T-cell (primary cell): ENCODE measurements at regions not wholly inside any gene's neighbourhood (a gene's known extent, or its start where the extent isn't known, plus 50 kb on each side); places are given as distances from the start of the nearest gene placed in this dataset.

Experiments used
- ATAC-seq, 4 experiments: fragments of 200-7000 bp in 3 of 4; fragments of 150-1000 bp in 1 of 4; cut with Tn5 transposase; replicated peaks in 1 of 4; 1 replicate in 3 of 4; 2 replicates in 1 of 4; pipeline ENCODE4 v1.10.0; 2021; ENCODE audit warnings: moderate library complexity in 3 of 4, mild to moderate bottlenecking in 2 of 4, moderate number of reproducible peaks in 1 of 4
- CTCF ChIA-PET, 2 donors: fragments of 300-600 bp; sonication (Branson Sonifier 250); formaldehyde crosslinking; loops; one replicate each; lab custom pipeline; 2022; ENCODE audit warnings: antibody characterized with exemption in 2 of 2; lab: Charles Lee
- POLR2A ChIA-PET, 2 donors: fragments of 300-600 bp; sonication (Branson Sonifier 250); formaldehyde crosslinking; loops; one replicate each; lab custom pipeline; 2022; ENCODE audit warnings: antibody characterized with exemption in 2 of 2; lab: Charles Lee
- DNase-seq, 35 experiments: peaks; one replicate each; pipeline versions ENCODE4 v3.0.0 to v3.0.0-alpha.2; 2013 to 2023
- H3K27ac ChIP-seq: one replicate; pipeline ENCODE4 v1.5.1; 2013; ENCODE audit warnings: low read length
- H3K27me3 ChIP-seq, 2 experiments: replicated peaks in 1 of 2; 1 replicate in 1 of 2; 2 replicates in 1 of 2; pipeline versions ENCODE4 v1.6.1 to v1.7.0; 2013; ENCODE audit warnings: low read length in 1 of 2, mixed read lengths in 1 of 2; ENCODE audit not compliant: control insufficient read depth in 2 of 2, insufficient read depth in 2 of 2; ENCODE audit errors: extremely low read depth in 1 of 2
- H3K36me3 ChIP-seq, 2 donors: 1 replicate in 1 of 2; 2 replicates in 1 of 2; pipeline versions ENCODE4 v1.6.1 to v1.7.0; 2013; ENCODE audit warnings: low read length in 1 of 2; ENCODE audit not compliant: control insufficient read depth in 2 of 2, insufficient read depth in 1 of 2; ENCODE audit errors: extremely low read depth in 1 of 2
- H3K4me1 ChIP-seq, 2 experiments: 1 replicate in 1 of 2; 2 replicates in 1 of 2; pipeline versions ENCODE4 v1.6.1 to v1.7.0; 2013; ENCODE audit warnings: low read length in 2 of 2, mixed read lengths in 1 of 2; ENCODE audit not compliant: insufficient read depth in 2 of 2, control insufficient read depth in 1 of 2; ENCODE audit errors: extremely low read depth in 1 of 2
- H3K4me3 ChIP-seq, 2 donors: 1 replicate in 1 of 2; 2 replicates in 1 of 2; pipeline versions ENCODE4 v1.5.1 to v1.7.0; 2013; ENCODE audit warnings: mild to moderate bottlenecking in 2 of 2, low read length in 1 of 2, moderate library complexity in 1 of 2; ENCODE audit not compliant: control insufficient read depth in 1 of 2; ENCODE audit errors: extremely low read depth in 1 of 2
- H3K9me3 ChIP-seq: 2 replicates; pipeline ENCODE4 v1.7.0; 2013
- H3K27ac Mint-ChIP-seq, 2 donors: one replicate each; pipeline ENCODE4 v1.8.0; 2020 to 2021; ENCODE audit warnings: mild to moderate bottlenecking in 2 of 2, mixed read lengths in 2 of 2
- H3K27me3 Mint-ChIP-seq, 2 donors: one replicate each; pipeline ENCODE4 v1.8.0; 2021 to 2022; ENCODE audit warnings: mixed read lengths in 2 of 2
- H3K36me3 Mint-ChIP-seq: one replicate; pipeline ENCODE4 v1.8.0; 2021; ENCODE audit warnings: mixed read lengths
- H3K4me1 Mint-ChIP-seq, 3 donors: one replicate each; pipeline ENCODE4 v1.8.0; 2020 to 2022; ENCODE audit warnings: mixed read lengths in 3 of 3, mild to moderate bottlenecking in 1 of 3
- H3K4me3 Mint-ChIP-seq, 3 donors: one replicate each; pipeline ENCODE4 v1.8.0; 2020 to 2022; ENCODE audit warnings: mild to moderate bottlenecking in 3 of 3, mixed read lengths in 3 of 3, moderate library complexity in 3 of 3
- H3K9me3 Mint-ChIP-seq, 3 donors: one replicate each; pipeline ENCODE4 v1.8.0; 2020 to 2022; ENCODE audit warnings: mixed read lengths in 3 of 3
- WGBS: methylation state at CpG from one replicate; pipeline ENCODE4 v1.1.5; 2013; ENCODE audit warnings: missing lambda C conversion rate; ENCODE audit not compliant: insufficient coverage; 5-methylcytosine and 5-hydroxymethylcytosine counted together

- POLR2A ChIA-PET = no interaction called here
- Histone ChIP-seq H3K4me3 (no peak overlapping the region), H3K4me1 (no peaks in the 10 kb centered on the region), H3K27me3 (no peaks in the 10 kb centered on the region), H3K27ac (no peak overlapping the region), H3K9me3 (no peaks in the 10 kb centered on the region), H3K36me3 (no peaks in the 10 kb centered on the region)
- H3K36me3 Mint-ChIP-seq = no peaks in the 10 kb centered on the region
- no peak for DNase-seq
- H3K4me3 Mint-ChIP-seq = no peak overlapping the region
- no peaks in the 10 kb centered on the region for H3K4me1 Mint-ChIP-seq
- peaks cover 17 to 21% (median 19%) of the 10 kb centered on the region in 3 donors for H3K9me3 Mint-ChIP-seq
- CTCF ChIA-PET = no interaction called here
- no peaks in the 10 kb centered on the region for H3K27me3 Mint-ChIP-seq
- no peak overlapping the region for H3K27ac Mint-ChIP-seq
- ATAC-seq = no peak
- WGBS = 38% methylated on average over 1 of the region's 4 CpGs
Observed at GRCh38 chr2:19158896-19159295, 199.5 kb downstream of the OSR1 start.

DNA sequence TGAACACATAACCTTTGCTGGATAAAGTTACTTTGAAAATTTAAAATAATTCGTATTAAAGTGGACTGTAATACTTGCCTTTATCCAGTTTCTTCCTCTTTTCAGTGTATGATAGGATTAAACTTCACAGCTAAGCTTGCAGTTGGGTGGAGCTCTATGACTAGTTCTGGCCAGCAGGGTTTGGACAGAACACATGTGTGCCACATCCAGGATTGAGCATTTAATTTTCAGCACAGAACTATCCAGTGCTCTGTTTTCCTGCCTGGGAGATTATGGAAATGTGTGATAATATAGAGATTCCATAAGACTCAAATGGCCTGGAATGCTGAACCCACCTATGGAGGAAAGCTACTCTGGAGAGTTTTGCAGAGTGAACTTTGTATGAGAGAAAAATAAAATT, 200.2 kb downstream of the OSR1 start:
- CTCF ChIA-PET = no interaction called here
- H3K4me1 Mint-ChIP-seq = no peaks in the 10 kb centered on the region
- H3K27me3 Mint-ChIP-seq = no peaks in the 10 kb centered on the region
- POLR2A ChIA-PET = no interaction called here
- no peaks in the 10 kb centered on the region for H3K4me1 ChIP-seq
- WGBS = no CpG with 5 or more reads among the region's 1 CpG
- no peaks in the 10 kb centered on the region for H3K36me3 Mint-ChIP-seq
- H3K4me3 ChIP-seq = no peak overlapping the region
- no peak overlapping the region for H3K27ac ChIP-seq
- DNase-seq = no peak
- no peaks in the 10 kb centered on the region for H3K36me3 ChIP-seq
- no peaks in the 10 kb centered on the region for H3K27me3 ChIP-seq
- no peaks in the 10 kb centered on the region for H3K9me3 ChIP-seq
- H3K9me3 Mint-ChIP-seq = peaks cover 17 to 21% (median 19%) of the 10 kb centered on the region in 3 donors
- H3K27ac Mint-ChIP-seq = no peak overlapping the region
- H3K4me3 Mint-ChIP-seq = no peak overlapping the region
- no peak for ATAC-seq

DNA sequence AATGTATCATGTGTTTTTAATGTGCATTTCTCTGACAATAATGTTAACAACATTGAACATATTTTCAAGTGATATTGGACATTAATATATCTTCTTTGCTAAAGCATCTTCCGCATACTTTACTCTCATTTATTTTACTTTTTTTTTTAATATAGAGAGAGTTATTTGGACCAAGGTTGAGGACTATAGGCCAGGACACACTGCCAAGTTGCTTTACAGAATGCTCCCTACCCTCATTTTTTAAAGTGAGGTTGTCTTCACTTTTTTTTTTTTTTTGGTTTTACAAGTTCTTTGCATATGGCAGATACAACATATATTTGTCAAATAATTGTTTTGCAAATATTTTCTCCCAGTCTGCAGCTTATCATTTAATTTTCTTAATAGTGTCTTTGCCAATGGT, 201.8 kb downstream of the OSR1 start:
- no peaks in the 10 kb centered on the region for H3K9me3 ChIP-seq
- no peak overlapping the region for H3K27ac Mint-ChIP-seq
- POLR2A ChIA-PET = interaction anchor here in 1 of 2 donors (0.7 kb wide), 1 partner anchor 14 kb away, joined by 3 read pairs; no protein-coding TSS in a partner anchor
- no peak overlapping the region for H3K4me3 Mint-ChIP-seq
- DNase-seq = no peak
- H3K36me3 ChIP-seq = no peaks in the 10 kb centered on the region
- no CpG with 5 or more reads among the region's 1 CpG for WGBS
- H3K4me3 ChIP-seq = no peak overlapping the region
- ATAC-seq = no peak
- no peaks in the 10 kb centered on the region for H3K36me3 Mint-ChIP-seq
- H3K4me1 Mint-ChIP-seq = no peaks in the 10 kb centered on the region
- H3K27me3 Mint-ChIP-seq = no peaks in the 10 kb centered on the region
- CTCF ChIA-PET = no interaction called here
- no peaks in the 10 kb centered on the region for H3K4me1 ChIP-seq
- no peaks in the 10 kb centered on the region for H3K27me3 ChIP-seq
- peaks cover 24 to 29% (median 29%) of the 10 kb centered on the region in 3 donors for H3K9me3 Mint-ChIP-seq
- H3K27ac ChIP-seq = no peak overlapping the region

GRCh38 chr2:19150726-19151125, 207.7 kb downstream of the OSR1 start:
- H3K36me3 ChIP-seq = no peaks in the 10 kb centered on the region
- no peak overlapping the region for H3K27ac ChIP-seq
- ChIA-PET CTCF (no interaction called here), POLR2A (no interaction called here)
- no peaks in the 10 kb centered on the region for H3K27me3 ChIP-seq
- peaks cover 22 to 38% (median 35%) of the 10 kb centered on the region in 3 donors for H3K9me3 Mint-ChIP-seq
- no CpG with 5 or more reads among the region's 2 CpGs for WGBS
- no peaks in the 10 kb centered on the region for H3K36me3 Mint-ChIP-seq
- ATAC-seq (no peak), DNase-seq (no peak)
- no peaks in the 10 kb centered on the region for H3K4me1 ChIP-seq
- no peak overlapping the region for H3K4me3 Mint-ChIP-seq
- H3K9me3 ChIP-seq = no peaks in the 10 kb centered on the region
- H3K4me1 Mint-ChIP-seq = no peaks in the 10 kb centered on the region
- no peaks in the 10 kb centered on the region for H3K27me3 Mint-ChIP-seq
- no peak overlapping the region for H3K4me3 ChIP-seq
- no peak overlapping the region for H3K27ac Mint-ChIP-seq

- H3K36me3 ChIP-seq = no peaks in the 10 kb centered on the region
- H3K4me3 ChIP-seq = no peak overlapping the region
- no peak overlapping the region for H3K27ac ChIP-seq
- no CpG with 5 or more reads among the region's 1 CpG for WGBS
- no peaks in the 10 kb centered on the region for H3K9me3 ChIP-seq
- ATAC-seq (no peak), DNase-seq (no peak)
- Mint-ChIP-seq H3K4me3 (no peak overlapping the region), H3K27me3 (peaks cover 0 to 3% of the 10 kb centered on the region in 2 donors), H3K9me3 (peaks cover 15 to 26% (median 23%) of the 10 kb centered on the region in 3 donors), H3K27ac (no peak overlapping the region), H3K4me1 (no peaks in the 10 kb centered on the region), H3K36me3 (no peaks in the 10 kb centered on the region)
- POLR2A ChIA-PET = no interaction called here
- H3K4me1 ChIP-seq = no peaks in the 10 kb centered on the region
- CTCF ChIA-PET = no interaction called here
- H3K27me3 ChIP-seq = no peaks in the 10 kb centered on the region
Observed at GRCh38 chr2:19146867-19147266, 211.6 kb downstream of the OSR1 start.

DNA sequence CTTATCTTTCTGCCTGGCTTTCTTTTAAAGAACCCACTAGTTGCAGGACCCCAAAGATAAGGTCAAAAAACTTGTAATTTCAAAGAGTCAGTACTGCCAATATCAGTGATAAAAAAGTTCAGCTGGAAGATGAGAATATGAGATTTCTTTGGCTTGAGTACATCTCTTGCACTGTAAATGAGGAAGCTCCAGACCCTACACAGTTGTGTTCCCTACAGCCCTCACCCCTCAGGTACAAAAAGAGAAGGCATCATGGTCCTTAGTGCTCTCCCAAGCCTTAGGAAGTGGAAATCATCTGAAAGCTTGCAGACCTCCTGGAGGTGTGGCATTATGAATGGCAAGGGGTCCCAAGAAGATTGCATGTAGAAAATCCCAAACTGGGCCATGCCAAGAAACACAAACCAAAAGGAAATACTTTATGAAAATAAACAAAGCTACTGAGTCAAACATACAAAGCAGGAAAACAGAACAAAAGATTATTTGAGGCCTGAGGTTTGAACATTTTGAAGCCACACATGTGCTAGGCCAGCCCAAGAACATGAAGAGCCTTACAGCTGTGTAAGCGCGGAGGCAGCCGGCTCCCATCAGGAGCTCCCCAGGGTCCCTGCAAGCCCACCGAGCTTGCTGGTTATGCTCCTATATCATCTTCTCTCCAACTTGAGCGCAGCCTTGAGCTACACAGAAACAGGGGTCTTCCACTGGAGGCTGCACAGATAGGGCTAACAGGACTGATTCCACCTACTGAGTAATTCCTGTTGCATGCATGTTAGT, 217.0 kb downstream of the OSR1 start:
- H3K27ac Mint-ChIP-seq = no peak overlapping the region
- H3K36me3 Mint-ChIP-seq = no peaks in the 10 kb centered on the region
- ATAC-seq (no peak), DNase-seq (no peak)
- 83% methylated on average over 4 of the region's 5 CpGs for WGBS
- ChIA-PET POLR2A (no interaction called here), CTCF (no interaction called here)
- H3K27ac ChIP-seq = no peak overlapping the region
- peaks cover 0 to 3% of the 10 kb centered on the region in 2 donors for H3K27me3 Mint-ChIP-seq
- H3K4me1 ChIP-seq = no peaks in the 10 kb centered on the region
- H3K9me3 Mint-ChIP-seq = no peaks in the 10 kb centered on the region
- no peaks in the 10 kb centered on the region for H3K4me1 Mint-ChIP-seq
- H3K9me3 ChIP-seq = no peaks in the 10 kb centered on the region
- H3K4me3 ChIP-seq = no peak overlapping the region
- H3K36me3 ChIP-seq = no peaks in the 10 kb centered on the region
- no peaks in the 10 kb centered on the region for H3K27me3 ChIP-seq
- no peak overlapping the region for H3K4me3 Mint-ChIP-seq
